ENCODE measurements at regions not wholly inside any gene's neighbourhood (a gene's known extent, or its start where the extent isn't known, plus 50 kb on each side); places are given as distances from the start of the nearest gene placed in this dataset.

GRCh38 chrX:460116-460515, 73.4 kb upstream of the PPP2R3B start:
- Histone ChIP-seq H3K9me3 (ENCODE audit: control insufficient read depth in 1 of 2, insufficient read depth in 1 of 2, low read depth in 1 of 2, low read length in 2 of 2) (no peaks in the 10 kb centered on the region), H2AFZ (ENCODE audit: low read depth, low read length, poor library complexity, severe bottlenecking) (no peak overlapping the region), H3K27ac (ENCODE audit: low read depth, low read length) (no peak overlapping the region), H3K27me3 (ENCODE audit: insufficient read depth, low read length) (no peaks in the 10 kb centered on the region), H3K4me1 (ENCODE audit: control insufficient read depth in 1 of 2, insufficient read depth in 2 of 2, low read length in 2 of 2) (no peaks in the 10 kb centered on the region), H3K4me3 (replicated peaks in 1 of 2; ENCODE audit: low read depth in 1 of 2, low read length in 2 of 2) (no peak overlapping the region), H3K4me2 (ENCODE audit: low read length) (no peak overlapping the region), H3K36me3 (ENCODE audit: control insufficient read depth in 1 of 2, insufficient read depth in 2 of 2, low read length in 2 of 2) (no peaks in the 10 kb centered on the region), H4K20me1 (ENCODE audit: insufficient read depth) (no peaks in the 10 kb centered on the region), H3K9me2 (ENCODE audit: insufficient read depth) (no peaks in the 10 kb centered on the region), H3K9ac (ENCODE audit: low read length) (no peak overlapping the region), H3K79me2 (ENCODE audit: insufficient read depth, low read length) (no peaks in the 10 kb centered on the region)
- TF ChIP-seq JUND (IDR thresholded peaks at IDR 0.05) = no peak
- no peak for TF ChIP-seq ELF1 (IDR thresholded peaks at IDR 0.05; ENCODE audit: borderline replicate concordance, low read depth)
- no peak for TF ChIP-seq CTCF (IDR thresholded peaks at IDR 0.05 in 2 of 3, conservative IDR thresholded peaks at IDR 0.05 in 1 of 3; ENCODE audit: borderline replicate concordance in 1 of 3, insufficient read depth in 1 of 3, low read depth in 2 of 3, low read length in 2 of 3)
- TF ChIP-seq, protein P1, sequence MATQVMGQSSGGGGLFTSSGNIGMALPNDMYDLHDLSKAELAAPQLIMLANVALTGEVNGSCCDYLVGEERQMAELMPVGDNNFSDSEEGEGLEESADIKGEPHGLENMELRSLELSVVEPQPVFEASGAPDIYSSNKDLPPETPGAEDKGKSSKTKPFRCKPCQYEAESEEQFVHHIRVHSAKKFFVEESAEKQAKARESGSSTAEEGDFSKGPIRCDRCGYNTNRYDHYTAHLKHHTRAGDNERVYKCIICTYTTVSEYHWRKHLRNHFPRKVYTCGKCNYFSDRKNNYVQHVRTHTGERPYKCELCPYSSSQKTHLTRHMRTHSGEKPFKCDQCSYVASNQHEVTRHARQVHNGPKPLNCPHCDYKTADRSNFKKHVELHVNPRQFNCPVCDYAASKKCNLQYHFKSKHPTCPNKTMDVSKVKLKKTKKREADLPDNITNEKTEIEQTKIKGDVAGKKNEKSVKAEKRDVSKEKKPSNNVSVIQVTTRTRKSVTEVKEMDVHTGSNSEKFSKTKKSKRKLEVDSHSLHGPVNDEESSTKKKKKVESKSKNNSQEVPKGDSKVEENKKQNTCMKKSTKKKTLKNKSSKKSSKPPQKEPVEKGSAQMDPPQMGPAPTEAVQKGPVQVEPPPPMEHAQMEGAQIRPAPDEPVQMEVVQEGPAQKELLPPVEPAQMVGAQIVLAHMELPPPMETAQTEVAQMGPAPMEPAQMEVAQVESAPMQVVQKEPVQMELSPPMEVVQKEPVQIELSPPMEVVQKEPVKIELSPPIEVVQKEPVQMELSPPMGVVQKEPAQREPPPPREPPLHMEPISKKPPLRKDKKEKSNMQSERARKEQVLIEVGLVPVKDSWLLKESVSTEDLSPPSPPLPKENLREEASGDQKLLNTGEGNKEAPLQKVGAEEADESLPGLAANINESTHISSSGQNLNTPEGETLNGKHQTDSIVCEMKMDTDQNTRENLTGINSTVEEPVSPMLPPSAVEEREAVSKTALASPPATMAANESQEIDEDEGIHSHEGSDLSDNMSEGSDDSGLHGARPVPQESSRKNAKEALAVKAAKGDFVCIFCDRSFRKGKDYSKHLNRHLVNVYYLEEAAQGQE (IDR thresholded peaks at IDR 0.05; ENCODE audit: low read depth) = no peak
- TF ChIP-seq MAX (IDR thresholded peaks at IDR 0.05) = no peak
- TF ChIP-seq TCF7L2 (IDR thresholded peaks at IDR 0.05; ENCODE audit: borderline replicate concordance, extremely low read depth, insufficient read depth, insufficient read length) = no peak
- ATAC-seq = no peak
- intact Hi-C loops (cut with micrococcal nuclease) = no loop called here
- ChIA-PET CTCF (no interaction called here), RAD21 (ENCODE audit: low non-redundant PET in 1 of 2, low total read pairs in 2 of 2, uncharacterized antibody in 2 of 2, unreplicated experiment in 2 of 2) (no interaction called here), POLR2A (no interaction called here)
- BruUV-seq (replicated peaks) = no TSS peak
- no peak for DNase-seq (ENCODE audit: low read depth, low spot score)
